ENCODE measurements at regions not wholly inside any gene's neighbourhood (a gene's known extent, or its start where the extent isn't known, plus 50 kb on each side); places are given as distances from the start of the nearest gene placed in this dataset.

DNA sequence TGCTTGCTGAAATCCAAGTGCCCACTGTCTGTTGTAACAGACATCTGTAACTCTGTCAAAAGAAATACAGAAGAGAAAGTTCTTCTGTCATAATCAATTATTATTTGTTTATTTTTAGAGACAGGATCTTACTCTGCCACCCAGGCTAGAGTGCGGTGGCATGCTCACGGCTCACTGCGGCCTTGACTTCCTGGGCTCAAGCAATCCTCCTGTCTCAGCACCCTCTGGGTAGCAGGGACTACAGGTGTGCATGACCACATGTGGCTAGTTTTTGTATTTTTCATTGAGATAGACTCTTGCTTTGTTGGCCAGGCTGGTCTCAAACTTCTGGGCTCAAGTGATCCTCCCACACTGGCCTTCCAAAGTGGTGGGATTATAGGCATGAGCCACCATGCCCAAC lies 177.6 kb upstream of the SETMAR start:
- Histone ChIP-seq H3K36me3 (ENCODE audit: control insufficient read depth in 5 of 5, insufficient read depth in 5 of 5, low read length in 5 of 5) (no peaks in the 10 kb centered on the region), H3K27me3 (ENCODE audit: control insufficient read depth in 5 of 5, insufficient read depth in 4 of 5, low read length in 5 of 5) (no peaks in the 10 kb centered on the region), H3K9me3 (ENCODE audit: control insufficient read depth in 5 of 5, low read length in 5 of 5) (peaks cover 0 to 23% (median 14%) of the 10 kb centered on the region in 5 donors), H3K9ac (ENCODE audit: low read length in 5 of 5) (no peak overlapping the region), H3K4me3 (ENCODE audit: low read depth in 1 of 5, low read length in 5 of 5) (no peak overlapping the region), H3K4me1 (ENCODE audit: control insufficient read depth in 5 of 5, insufficient read depth in 5 of 5, low read length in 5 of 5) (no peaks in the 10 kb centered on the region), H3K27ac (ENCODE audit: low read depth, low read length) (no peak overlapping the region)

DNA sequence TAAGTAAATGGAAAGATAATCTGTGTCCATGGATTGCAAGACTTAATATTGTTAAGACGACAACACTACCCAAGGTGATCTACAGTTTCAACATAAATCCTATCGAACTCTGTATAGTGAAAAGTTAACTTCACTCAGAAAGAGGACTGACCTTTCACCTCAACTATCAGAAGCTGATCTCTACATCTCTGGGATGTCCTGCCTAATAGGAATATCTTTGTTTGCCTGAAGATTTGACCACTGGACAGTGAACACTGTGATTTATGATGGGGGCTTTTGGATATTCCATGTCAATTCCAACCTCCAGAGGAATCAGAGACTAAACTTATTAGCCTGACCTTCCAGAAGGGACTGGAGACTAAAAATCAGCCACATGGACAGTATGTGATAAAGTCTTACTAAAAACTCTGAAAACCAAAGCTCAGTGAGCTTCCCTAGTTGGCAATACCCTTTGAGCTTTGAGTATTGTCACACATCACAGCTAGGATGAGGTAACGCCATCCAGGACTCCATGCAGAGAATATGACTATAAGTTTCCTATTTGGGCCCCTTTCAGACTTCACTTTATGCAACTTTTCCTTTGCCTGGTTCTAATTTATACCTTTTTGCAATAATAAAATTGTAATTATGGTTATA lies 164.9 kb upstream of the SETMAR start:
- Histone ChIP-seq H3K9me3 (ENCODE audit: control insufficient read depth in 5 of 5, low read length in 5 of 5) (no peaks in the 10 kb centered on the region), H3K27ac (ENCODE audit: low read depth, low read length) (no peak overlapping the region), H3K27me3 (ENCODE audit: control insufficient read depth in 5 of 5, insufficient read depth in 4 of 5, low read length in 5 of 5) (no peaks in the 10 kb centered on the region), H3K36me3 (ENCODE audit: control insufficient read depth in 5 of 5, insufficient read depth in 5 of 5, low read length in 5 of 5) (no peaks in the 10 kb centered on the region), H3K4me3 (ENCODE audit: low read depth in 1 of 5, low read length in 5 of 5) (no peak overlapping the region), H3K9ac (ENCODE audit: low read length in 5 of 5) (no peak overlapping the region), H3K4me1 (ENCODE audit: control insufficient read depth in 5 of 5, insufficient read depth in 5 of 5, low read length in 5 of 5) (no peaks in the 10 kb centered on the region)

DNA sequence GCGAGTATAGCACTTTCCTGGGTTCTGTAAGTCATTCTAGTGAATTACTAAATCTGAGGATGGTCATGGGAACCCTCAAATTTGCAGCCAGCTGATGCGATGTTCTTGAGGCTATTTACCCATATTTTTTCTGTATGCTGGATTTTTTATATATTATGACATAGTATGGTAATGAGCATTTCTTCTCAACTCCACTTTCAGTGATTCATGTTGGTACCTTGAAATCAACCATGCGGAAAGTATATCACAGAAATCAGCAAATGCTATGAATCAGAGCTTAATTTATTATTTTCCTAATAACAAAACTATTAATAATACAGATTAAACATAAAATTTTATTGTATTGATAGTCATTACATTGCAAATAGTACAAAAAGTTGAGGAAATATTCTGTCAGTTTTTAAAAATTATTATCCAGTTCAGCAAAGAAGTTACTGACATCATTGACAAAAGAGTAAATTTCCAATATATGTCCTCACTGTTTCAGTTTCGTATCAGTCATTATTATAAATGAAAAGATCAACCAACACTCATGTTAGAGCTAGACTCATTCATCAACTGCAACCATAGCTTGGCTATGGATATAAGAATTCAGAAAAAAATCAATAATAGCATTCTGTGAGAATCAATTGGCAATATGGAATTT lies 164.3 kb upstream of the SETMAR start:
- Histone ChIP-seq H3K9me3 (ENCODE audit: control insufficient read depth in 5 of 5, low read length in 5 of 5) (no peaks in the 10 kb centered on the region), H3K36me3 (ENCODE audit: control insufficient read depth in 5 of 5, insufficient read depth in 5 of 5, low read length in 5 of 5) (no peaks in the 10 kb centered on the region), H3K27me3 (ENCODE audit: control insufficient read depth in 5 of 5, insufficient read depth in 4 of 5, low read length in 5 of 5) (no peaks in the 10 kb centered on the region), H3K4me1 (ENCODE audit: control insufficient read depth in 5 of 5, insufficient read depth in 5 of 5, low read length in 5 of 5) (no peaks in the 10 kb centered on the region), H3K9ac (ENCODE audit: low read length in 5 of 5) (no peak overlapping the region), H3K27ac (ENCODE audit: low read depth, low read length) (no peak overlapping the region), H3K4me3 (ENCODE audit: low read depth in 1 of 5, low read length in 5 of 5) (no peak overlapping the region)

DNA sequence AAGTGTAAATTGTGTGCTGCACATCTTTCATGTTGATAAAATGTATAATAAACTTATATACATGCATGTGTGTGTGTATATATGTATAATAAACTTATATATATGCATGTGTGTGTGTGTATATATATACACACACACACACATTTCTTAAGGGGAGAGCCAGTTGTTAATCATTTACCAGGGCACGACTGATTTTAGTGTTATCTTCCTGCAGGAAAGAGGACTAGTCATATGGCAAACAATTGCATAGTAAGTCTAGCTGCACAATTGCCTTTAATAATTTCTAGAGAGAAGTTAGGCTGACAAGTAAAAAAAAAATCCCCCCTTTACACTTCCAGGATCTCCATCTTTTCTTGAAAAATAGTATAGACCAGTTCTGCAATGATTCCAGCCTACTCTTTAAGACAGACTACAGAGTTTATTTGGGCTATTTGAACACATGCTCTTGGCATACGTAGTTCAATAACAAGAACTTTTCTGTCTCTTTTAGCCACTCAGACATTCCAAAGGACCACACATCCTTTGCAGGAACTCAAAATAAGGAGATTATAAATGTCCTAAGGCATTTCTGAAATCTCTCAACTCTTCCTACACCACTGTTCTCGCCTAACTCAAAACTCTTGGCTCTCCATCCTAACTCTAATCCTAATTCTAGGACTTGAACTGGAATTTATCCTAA lies 163.6 kb upstream of the SETMAR start:
- Histone ChIP-seq H3K36me3 (ENCODE audit: control insufficient read depth in 5 of 5, insufficient read depth in 5 of 5, low read length in 5 of 5) (no peaks in the 10 kb centered on the region), H3K27me3 (ENCODE audit: control insufficient read depth in 5 of 5, insufficient read depth in 4 of 5, low read length in 5 of 5) (no peaks in the 10 kb centered on the region), H3K4me1 (ENCODE audit: control insufficient read depth in 5 of 5, insufficient read depth in 5 of 5, low read length in 5 of 5) (no peaks in the 10 kb centered on the region), H3K9ac (ENCODE audit: low read length in 5 of 5) (no peak overlapping the region), H3K9me3 (ENCODE audit: control insufficient read depth in 5 of 5, low read length in 5 of 5) (no peaks in the 10 kb centered on the region), H3K27ac (ENCODE audit: low read depth, low read length) (no peak overlapping the region), H3K4me3 (ENCODE audit: low read depth in 1 of 5, low read length in 5 of 5) (no peak overlapping the region)

DNA sequence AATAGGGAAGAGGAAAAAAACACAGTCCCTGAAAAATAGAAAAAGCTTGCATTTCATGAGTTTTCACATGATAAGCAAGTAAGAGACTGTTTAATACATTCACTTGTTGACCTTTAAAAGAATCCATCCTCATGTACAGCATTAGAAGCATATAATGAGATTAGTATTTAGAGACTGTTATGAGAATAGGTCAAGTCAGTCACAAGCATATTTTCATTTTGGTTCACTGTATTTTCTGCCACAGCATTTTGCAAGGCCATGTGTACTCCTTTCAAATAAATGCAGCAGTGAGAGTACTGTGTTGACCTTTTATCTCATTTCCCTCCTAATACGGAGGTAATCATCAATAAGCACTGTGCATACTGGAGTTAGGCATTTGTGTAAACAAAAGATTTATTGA lies 162.2 kb upstream of the SETMAR start:
- H3K4me3 ChIP-seq (ENCODE audit: low read depth in 1 of 5, low read length in 5 of 5), result no peak overlapping the region
- no peak overlapping the region for H3K9ac ChIP-seq (ENCODE audit: low read length in 5 of 5)
- H3K4me1 ChIP-seq (ENCODE audit: control insufficient read depth in 5 of 5, insufficient read depth in 5 of 5, low read length in 5 of 5), result no peaks in the 10 kb centered on the region
- H3K27me3 ChIP-seq (ENCODE audit: control insufficient read depth in 5 of 5, insufficient read depth in 4 of 5, low read length in 5 of 5), result no peaks in the 10 kb centered on the region
- no peaks in the 10 kb centered on the region for H3K36me3 ChIP-seq (ENCODE audit: control insufficient read depth in 5 of 5, insufficient read depth in 5 of 5, low read length in 5 of 5)
- no peaks in the 10 kb centered on the region for H3K9me3 ChIP-seq (ENCODE audit: control insufficient read depth in 5 of 5, low read length in 5 of 5)
- H3K27ac ChIP-seq (ENCODE audit: low read depth, low read length), result no peak overlapping the region

DNA sequence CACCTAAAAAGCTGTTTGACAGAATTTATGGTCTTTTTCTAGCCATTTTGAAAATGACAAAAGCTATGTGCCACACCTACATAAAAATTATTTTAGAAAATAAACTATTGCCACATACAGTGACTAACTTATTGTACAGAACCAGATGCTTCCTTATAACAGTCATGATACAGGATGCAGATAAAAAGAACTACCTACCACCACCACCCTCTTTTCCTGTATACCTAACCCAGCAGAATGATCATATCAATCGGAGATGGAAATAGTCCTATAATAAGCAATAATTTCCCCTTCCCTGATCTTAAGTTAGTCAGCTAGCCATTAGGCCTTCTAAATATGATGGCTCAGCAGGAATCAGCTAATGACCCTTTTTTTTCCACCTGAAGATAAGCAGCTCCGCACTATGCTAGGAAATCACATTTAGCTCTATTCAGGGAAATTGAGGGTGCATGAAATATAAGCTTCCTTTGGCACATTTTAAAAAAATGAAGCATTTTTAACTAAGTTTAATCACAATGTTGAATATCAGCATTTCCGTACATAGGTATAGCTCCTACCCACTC lies 155.5 kb upstream of the SETMAR start:
- no peaks in the 10 kb centered on the region for H3K27me3 ChIP-seq (ENCODE audit: control insufficient read depth in 5 of 5, insufficient read depth in 4 of 5, low read length in 5 of 5)
- no peak overlapping the region for H3K27ac ChIP-seq (ENCODE audit: low read depth, low read length)
- H3K4me1 ChIP-seq (ENCODE audit: control insufficient read depth in 5 of 5, insufficient read depth in 5 of 5, low read length in 5 of 5), result no peaks in the 10 kb centered on the region
- H3K9me3 ChIP-seq (ENCODE audit: control insufficient read depth in 5 of 5, low read length in 5 of 5), result no peaks in the 10 kb centered on the region
- no peak overlapping the region for H3K9ac ChIP-seq (ENCODE audit: low read length in 5 of 5)
- no peaks in the 10 kb centered on the region for H3K36me3 ChIP-seq (ENCODE audit: control insufficient read depth in 5 of 5, insufficient read depth in 5 of 5, low read length in 5 of 5)
- H3K4me3 ChIP-seq (ENCODE audit: low read depth in 1 of 5, low read length in 5 of 5), result no peak overlapping the region

DNA sequence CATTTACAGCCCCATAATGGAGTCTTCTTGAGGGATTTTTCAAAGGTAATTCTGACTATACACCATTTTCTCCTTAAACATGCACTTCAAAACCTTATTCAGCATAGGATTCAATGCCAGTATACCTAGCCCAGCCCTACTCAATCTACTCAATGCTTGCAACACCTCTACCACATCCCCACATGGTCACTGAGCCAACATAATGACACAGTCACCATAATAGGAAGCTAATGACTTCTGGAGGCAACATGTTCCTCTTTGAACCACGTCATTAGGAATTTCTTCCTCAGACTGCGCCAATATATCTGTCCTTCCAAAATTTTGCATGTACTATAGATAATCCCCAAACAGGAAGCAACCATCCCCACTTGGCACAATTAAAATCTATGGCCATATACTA lies 153.9 kb upstream of the SETMAR start:
- no peaks in the 10 kb centered on the region for H3K4me1 ChIP-seq (ENCODE audit: control insufficient read depth in 5 of 5, insufficient read depth in 5 of 5, low read length in 5 of 5)
- H3K27me3 ChIP-seq (ENCODE audit: control insufficient read depth in 5 of 5, insufficient read depth in 4 of 5, low read length in 5 of 5), result no peaks in the 10 kb centered on the region
- no peaks in the 10 kb centered on the region for H3K36me3 ChIP-seq (ENCODE audit: control insufficient read depth in 5 of 5, insufficient read depth in 5 of 5, low read length in 5 of 5)
- H3K4me3 ChIP-seq (ENCODE audit: low read depth in 1 of 5, low read length in 5 of 5), result no peak overlapping the region
- H3K9ac ChIP-seq (ENCODE audit: low read length in 5 of 5), result no peak overlapping the region
- no peaks in the 10 kb centered on the region for H3K9me3 ChIP-seq (ENCODE audit: control insufficient read depth in 5 of 5, low read length in 5 of 5)
- no peak overlapping the region for H3K27ac ChIP-seq (ENCODE audit: low read depth, low read length)

DNA sequence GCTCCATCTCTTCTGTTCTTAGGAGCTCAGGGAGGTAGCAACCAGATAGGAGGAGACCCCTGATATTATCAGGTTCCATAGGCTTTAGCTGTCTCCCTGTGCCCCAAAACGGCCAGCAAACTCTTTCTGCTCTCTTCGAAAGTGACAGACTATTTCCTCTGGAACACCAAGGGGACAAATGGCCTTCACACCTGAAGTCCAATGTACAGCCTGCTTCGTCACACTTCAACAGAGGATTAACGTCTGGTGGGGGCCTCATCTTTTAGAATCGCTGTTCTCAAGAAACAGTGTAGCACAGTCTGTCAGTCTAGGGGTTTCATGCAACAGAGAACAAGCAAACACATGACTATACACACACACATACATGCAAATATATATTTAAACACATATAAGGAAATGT lies 152.4 kb upstream of the SETMAR start:
- Histone ChIP-seq H3K9me3 (ENCODE audit: control insufficient read depth in 5 of 5, low read length in 5 of 5) (no peaks in the 10 kb centered on the region), H3K36me3 (ENCODE audit: control insufficient read depth in 5 of 5, insufficient read depth in 5 of 5, low read length in 5 of 5) (no peaks in the 10 kb centered on the region), H3K4me1 (ENCODE audit: control insufficient read depth in 5 of 5, insufficient read depth in 5 of 5, low read length in 5 of 5) (no peaks in the 10 kb centered on the region), H3K4me3 (ENCODE audit: low read depth in 1 of 5, low read length in 5 of 5) (no peak overlapping the region), H3K27me3 (ENCODE audit: control insufficient read depth in 5 of 5, insufficient read depth in 4 of 5, low read length in 5 of 5) (no peaks in the 10 kb centered on the region), H3K9ac (ENCODE audit: low read length in 5 of 5) (no peak overlapping the region), H3K27ac (ENCODE audit: low read depth, low read length) (no peak overlapping the region)

DNA sequence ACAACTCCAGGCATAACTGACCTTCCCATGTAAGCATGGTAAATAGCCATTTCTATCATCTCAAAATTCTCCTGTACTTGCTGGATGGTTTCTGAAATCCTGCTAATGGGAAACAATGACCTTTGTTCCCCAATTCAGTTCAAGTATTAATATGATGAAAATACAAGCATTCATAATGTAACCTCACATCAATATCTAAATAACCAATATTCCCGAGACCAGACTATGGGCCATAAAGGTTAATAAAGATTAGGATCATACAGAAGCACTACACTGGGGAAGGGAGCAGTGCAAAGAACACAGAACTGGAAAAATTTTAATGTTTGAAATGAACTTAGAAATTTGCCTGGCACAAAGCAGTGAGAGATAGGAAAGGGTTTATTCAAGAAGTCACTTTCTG lies 151.3 kb upstream of the SETMAR start:
- Histone ChIP-seq H3K27ac (ENCODE audit: low read depth, low read length) (no peak overlapping the region), H3K4me1 (ENCODE audit: control insufficient read depth in 5 of 5, insufficient read depth in 5 of 5, low read length in 5 of 5) (no peaks in the 10 kb centered on the region), H3K4me3 (ENCODE audit: low read depth in 1 of 5, low read length in 5 of 5) (no peak overlapping the region), H3K27me3 (ENCODE audit: control insufficient read depth in 5 of 5, insufficient read depth in 4 of 5, low read length in 5 of 5) (no peaks in the 10 kb centered on the region), H3K9me3 (ENCODE audit: control insufficient read depth in 5 of 5, low read length in 5 of 5) (no peaks in the 10 kb centered on the region), H3K36me3 (ENCODE audit: control insufficient read depth in 5 of 5, insufficient read depth in 5 of 5, low read length in 5 of 5) (no peaks in the 10 kb centered on the region), H3K9ac (ENCODE audit: low read length in 5 of 5) (no peak overlapping the region)

DNA sequence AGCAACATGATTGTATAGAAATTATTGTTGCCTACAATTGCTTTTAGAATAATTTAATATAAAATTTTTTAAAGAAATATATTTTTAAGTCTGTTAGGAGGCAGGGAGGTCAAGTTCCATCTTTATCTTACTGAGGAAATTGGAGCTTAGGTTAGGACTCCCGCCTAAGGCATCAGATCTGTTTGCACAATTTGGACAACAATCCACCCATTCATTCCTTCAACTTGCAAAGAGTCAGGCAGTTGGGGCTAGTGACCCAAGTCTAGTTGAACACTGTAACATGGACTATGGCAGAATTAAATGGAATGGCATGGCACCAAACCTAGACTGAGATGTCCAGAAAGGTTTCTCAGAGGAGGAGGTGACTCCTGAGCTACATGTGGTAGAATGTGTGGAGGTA lies 149.4 kb upstream of the SETMAR start:
- Histone ChIP-seq H3K4me3 (ENCODE audit: low read depth in 1 of 5, low read length in 5 of 5) (no peak overlapping the region), H3K27ac (ENCODE audit: low read depth, low read length) (no peak overlapping the region), H3K9ac (ENCODE audit: low read length in 5 of 5) (no peak overlapping the region), H3K27me3 (ENCODE audit: control insufficient read depth in 5 of 5, insufficient read depth in 4 of 5, low read length in 5 of 5) (no peaks in the 10 kb centered on the region), H3K4me1 (ENCODE audit: control insufficient read depth in 5 of 5, insufficient read depth in 5 of 5, low read length in 5 of 5) (no peaks in the 10 kb centered on the region), H3K9me3 (ENCODE audit: control insufficient read depth in 5 of 5, low read length in 5 of 5) (no peaks in the 10 kb centered on the region), H3K36me3 (ENCODE audit: control insufficient read depth in 5 of 5, insufficient read depth in 5 of 5, low read length in 5 of 5) (no peaks in the 10 kb centered on the region)
